Chondrocyte (in vitro differentiated cells): ENCODE measurements at regions not wholly inside any gene's neighbourhood (a gene's known extent, or its start where the extent isn't known, plus 50 kb on each side); places are given as distances from the start of the nearest gene placed in this dataset.

Experiments used
- DNase-seq: peaks from one replicate; pipeline ENCODE4 v3.0.0; 2021; ENCODE audit warnings: mixed read lengths, low spot score
- H3K27ac Mint-ChIP-seq: one replicate; pipeline ENCODE4 v1.8.0; 2021; ENCODE audit warnings: mild to moderate bottlenecking, moderate library complexity, mixed read lengths; ENCODE audit not compliant: unreplicated experiment
- H3K27me3 Mint-ChIP-seq: 2 replicates; pipeline ENCODE4 v1.8.0; 2021; ENCODE audit warnings: low read depth, mixed read lengths
- H3K36me3 Mint-ChIP-seq: 2 replicates; pipeline ENCODE4 v1.8.0; 2021; ENCODE audit warnings: low read depth, mixed read lengths
- H3K4me1 Mint-ChIP-seq: 2 replicates; pipeline ENCODE4 v1.8.0; 2021; ENCODE audit warnings: low read depth, mild to moderate bottlenecking, mixed read lengths
- H3K4me3 Mint-ChIP-seq: one replicate; pipeline ENCODE4 v1.8.0; 2021; ENCODE audit warnings: mild to moderate bottlenecking, moderate library complexity, mixed read lengths; ENCODE audit not compliant: unreplicated experiment
- H3K9me3 Mint-ChIP-seq: 2 replicates; pipeline ENCODE4 v1.8.0; 2021; ENCODE audit warnings: low read depth, mixed read lengths
- CTCF ChIP-seq: fragments of 200-600 bp; sonication (generic); IDR thresholded peaks from 2 replicates; pipeline ENCODE4 v1.5.0; 2021; ENCODE audit warnings: antibody characterized with exemption, mild to moderate bottlenecking, moderate library complexity

DNA sequence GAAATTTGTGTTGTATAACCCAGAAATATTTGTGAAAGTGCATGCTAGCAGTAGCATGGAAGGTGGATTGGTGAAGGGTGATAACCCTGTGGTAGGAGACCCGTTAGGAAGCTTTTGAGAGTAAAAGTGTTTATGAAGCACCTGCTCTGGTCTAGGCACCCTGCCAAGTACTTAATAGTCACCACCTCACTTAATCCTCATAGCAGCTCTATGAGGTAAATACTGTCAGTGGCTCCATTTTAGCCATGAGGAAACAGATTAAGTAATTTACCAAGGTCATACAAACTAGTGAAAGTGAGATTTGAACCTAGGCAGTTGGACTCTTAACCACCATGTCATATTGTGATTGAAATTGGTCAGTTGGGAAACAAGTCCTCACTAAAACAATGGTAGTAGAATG, 66.8 kb downstream of the TET3 start:
- Mint-ChIP-seq H3K27ac (no peak overlapping the region), H3K9me3 (no peaks in the 10 kb centered on the region), H3K4me1 (peaks cover 11% of the 10 kb centered on the region), H3K27me3 (no peaks in the 10 kb centered on the region), H3K4me3 (no peak overlapping the region), H3K36me3 (peaks cover 10% of the 10 kb centered on the region)
- no peak for TF ChIP-seq CTCF
- DNase-seq, result no peak

DNA sequence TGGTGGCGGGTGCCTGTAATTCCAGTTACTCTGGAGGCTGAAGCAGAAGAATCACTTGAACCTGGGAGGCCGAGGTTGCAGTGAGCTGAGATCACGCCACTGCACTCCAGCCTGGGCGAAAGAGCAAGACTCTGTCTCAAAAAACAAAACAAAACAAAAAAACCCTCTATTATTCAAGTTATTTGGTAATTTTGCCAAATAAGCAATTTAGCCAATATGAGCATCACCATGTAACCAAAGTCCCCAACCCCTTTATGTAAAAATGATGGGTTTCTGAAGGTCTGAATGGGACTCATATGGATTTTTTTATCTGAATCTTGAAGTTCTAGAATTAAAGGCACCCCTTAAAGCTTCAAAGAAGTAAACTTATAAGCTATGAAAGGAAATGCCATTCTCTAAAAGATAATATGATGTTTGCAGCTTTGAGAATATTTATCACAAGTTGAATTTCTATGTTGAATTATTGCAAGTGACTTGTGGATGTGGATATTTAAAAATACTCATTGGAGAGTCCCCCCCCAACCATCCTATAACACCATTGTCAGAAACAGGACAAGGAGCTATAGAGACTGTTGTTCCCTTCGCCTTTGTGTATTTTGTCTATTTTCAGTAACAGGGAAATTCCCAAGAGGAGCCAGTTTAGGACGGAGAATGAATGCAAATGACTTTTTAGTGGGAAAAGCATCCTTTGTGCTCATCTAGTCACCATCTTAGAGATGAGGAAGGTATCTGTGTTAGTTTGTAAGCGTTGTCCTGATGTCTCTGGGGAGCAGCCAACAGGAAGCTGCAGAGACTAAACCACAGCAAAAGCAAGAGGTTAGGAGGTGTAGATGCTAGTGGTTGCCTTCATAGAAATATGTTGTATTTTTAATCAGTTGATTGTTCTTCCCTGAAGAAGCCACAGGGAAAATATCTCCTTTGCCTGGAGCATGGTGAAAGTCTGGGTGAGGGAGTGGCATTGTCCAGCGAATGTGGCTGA, 68.3 kb downstream of the TET3 start:
- no peak overlapping the region for H3K27ac Mint-ChIP-seq
- no peak for DNase-seq
- no peaks in the 10 kb centered on the region for H3K9me3 Mint-ChIP-seq
- H3K4me1 Mint-ChIP-seq, result peaks cover 11% of the 10 kb centered on the region
- H3K4me3 Mint-ChIP-seq, result no peak overlapping the region
- peaks cover 7% of the 10 kb centered on the region for H3K36me3 Mint-ChIP-seq
- no peaks in the 10 kb centered on the region for H3K27me3 Mint-ChIP-seq
- TF ChIP-seq CTCF, result no peak

GRCh38 chr2:74053959-74054715, 69.4 kb downstream of the TET3 start:
- no peak for TF ChIP-seq CTCF
- DNase-seq, result no peak
- Mint-ChIP-seq H3K4me3 (no peak overlapping the region), H3K27me3 (no peaks in the 10 kb centered on the region), H3K27ac (no peak overlapping the region), H3K36me3 (peaks cover 1% of the 10 kb centered on the region), H3K4me1 (peaks cover 7% of the 10 kb centered on the region), H3K9me3 (no peaks in the 10 kb centered on the region)

DNA sequence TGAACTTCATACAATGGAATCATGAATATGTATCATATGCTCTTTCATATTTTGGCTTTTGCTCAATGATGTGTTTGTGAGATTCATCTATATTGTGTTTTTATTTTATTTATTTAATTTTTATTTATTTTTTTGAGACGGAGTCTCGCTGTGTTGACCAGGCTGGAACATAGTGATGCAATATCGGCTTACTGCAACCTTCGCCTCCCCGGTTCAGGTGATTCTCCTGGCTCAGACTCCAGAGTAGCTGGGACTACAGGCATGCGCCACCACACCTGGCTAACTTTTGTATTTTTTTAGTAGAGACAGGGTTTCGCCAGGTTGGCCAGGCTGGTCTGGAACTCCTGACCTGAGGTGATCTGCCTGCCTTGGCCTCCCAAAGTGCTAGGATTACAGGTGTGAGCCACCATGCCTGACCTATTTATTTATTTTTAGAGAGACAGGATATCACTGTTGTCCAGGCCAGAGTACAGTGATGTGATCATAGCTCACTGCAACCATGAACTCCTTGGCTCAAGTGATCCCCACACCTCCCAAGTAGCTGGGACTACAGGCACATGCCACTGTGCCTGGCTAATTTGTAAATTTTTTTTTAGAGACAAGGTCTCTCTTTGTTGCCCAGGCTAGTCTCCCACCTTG, 74.5 kb downstream of the TET3 start:
- H3K27me3 Mint-ChIP-seq, result no peaks in the 10 kb centered on the region
- no peak overlapping the region for H3K27ac Mint-ChIP-seq

More for the DNA sequence above, 74.5 kb downstream of the TET3 start:
- TF ChIP-seq CTCF, result no peak
- peaks cover 6% of the 10 kb centered on the region for H3K36me3 Mint-ChIP-seq
- no peak overlapping the region for H3K4me3 Mint-ChIP-seq
- DNase-seq, result no peak
- peaks cover 5% of the 10 kb centered on the region for H3K4me1 Mint-ChIP-seq
- H3K9me3 Mint-ChIP-seq, result no peaks in the 10 kb centered on the region
